Stimulated activated CD8-positive, alpha-beta memory T cell treated with anti-CD3 and anti-CD28 coated beads, Interleukin-15, amount 100 ng/mL, for 4 hours (primary cell): ENCODE measurements at regions not wholly inside any gene's neighbourhood (a gene's known extent, or its start where the extent isn't known, plus 50 kb on each side); places are given as distances from the start of the nearest gene placed in this dataset.

Experiments
- DNase-seq, 2 donors: peaks; one replicate each; pipeline ENCODE4 v3.0.0-alpha.2; 2020; ENCODE audit warnings: low read depth in 2 of 2

DNA sequence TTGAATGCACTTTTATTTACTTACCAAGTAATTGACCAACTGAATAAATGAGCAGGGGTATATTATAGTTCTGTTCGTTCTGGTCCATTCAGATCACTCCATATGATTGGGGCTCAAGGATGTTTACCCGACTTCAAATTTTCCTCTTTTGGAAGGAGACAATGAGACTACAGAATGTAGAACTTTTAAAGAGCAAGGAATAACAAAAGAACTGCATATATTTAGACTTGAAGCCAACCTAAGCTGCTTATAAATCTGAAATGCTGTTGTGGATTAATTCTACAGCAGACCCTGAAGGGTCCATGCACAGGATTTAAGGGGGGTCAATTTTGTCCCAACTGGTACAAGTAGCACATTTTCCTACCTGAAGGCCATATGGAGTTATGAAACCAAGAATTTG lies 610.8 kb downstream of the RAB28 start:
- DNase-seq: no peak

DNA sequence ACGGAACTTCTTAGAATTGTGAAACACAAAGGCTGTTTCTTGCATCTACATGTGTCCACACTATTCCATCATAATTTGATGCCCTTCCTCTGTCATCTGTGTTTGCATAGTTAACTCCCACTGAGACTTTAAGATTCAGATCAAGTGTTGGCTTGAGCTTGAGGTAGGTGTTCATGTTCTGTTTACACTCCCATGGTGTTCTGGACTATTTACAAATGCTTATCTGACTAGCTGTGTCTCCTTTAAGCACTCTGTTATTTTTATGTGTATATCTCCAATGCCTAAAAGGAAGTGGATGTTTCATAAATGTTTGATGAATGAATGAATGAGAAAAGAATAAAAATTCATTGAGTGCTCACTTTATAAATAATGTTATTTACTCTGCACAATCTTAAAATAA lies 622.7 kb downstream of the RAB28 start:
- DNase-seq: no peak

- no peak for DNase-seq
Observed at GRCh38 chr4:12852338-12853307, 631.5 kb downstream of the RAB28 start.

DNA sequence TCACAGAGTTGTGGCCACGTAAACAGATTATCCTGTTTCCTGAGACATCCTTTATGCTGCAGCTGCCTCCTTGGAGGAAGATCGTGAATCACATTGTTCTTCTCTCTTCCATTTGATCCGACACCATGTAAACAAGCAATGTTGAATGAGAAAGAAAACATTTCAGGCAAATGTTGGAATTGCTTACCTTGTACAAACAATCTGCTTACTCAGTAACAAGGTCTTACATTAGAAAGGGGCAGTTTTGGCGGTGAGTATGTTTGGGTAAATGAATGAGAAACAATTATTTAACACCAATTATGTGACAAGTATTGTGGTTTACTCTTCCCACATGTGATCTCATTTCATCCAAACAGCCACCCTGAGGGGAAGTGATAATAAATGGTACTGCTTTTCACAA lies 637.8 kb downstream of the RAB28 start:
- no peak for DNase-seq

GRCh38 chr4:12844141-12844540 lies 640.0 kb downstream of the RAB28 start:
- no peak for DNase-seq

DNA sequence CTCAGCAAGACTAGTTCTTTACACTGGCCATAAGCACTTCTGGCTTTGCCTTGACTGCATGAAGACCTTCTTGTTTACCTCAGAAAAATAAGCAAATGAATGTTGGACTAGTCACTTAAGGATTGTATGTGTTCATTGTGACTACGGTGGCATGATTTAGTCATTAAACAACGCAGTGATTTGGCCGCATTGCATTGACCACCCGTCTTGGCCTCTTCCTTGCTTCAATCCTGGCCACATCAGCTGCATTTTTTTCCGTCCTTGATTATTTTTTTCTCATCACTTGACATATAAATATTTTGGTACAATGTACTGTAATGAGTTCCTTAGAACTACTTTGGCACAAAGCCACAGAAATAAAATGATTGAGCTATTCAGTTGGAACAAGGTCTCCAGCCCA lies 656.2 kb downstream of the RAB28 start:
- DNase-seq: no peak

- DNase-seq: no peak
Observed at GRCh38 chr4:12791536-12791935, 692.6 kb downstream of the RAB28 start.

- DNase-seq: no peak
Observed at GRCh38 chr4:12787261-12787660, 696.9 kb downstream of the RAB28 start.

- DNase-seq: no peak
Observed at GRCh38 chr4:12778706-12779105, 705.4 kb downstream of the RAB28 start.

DNA sequence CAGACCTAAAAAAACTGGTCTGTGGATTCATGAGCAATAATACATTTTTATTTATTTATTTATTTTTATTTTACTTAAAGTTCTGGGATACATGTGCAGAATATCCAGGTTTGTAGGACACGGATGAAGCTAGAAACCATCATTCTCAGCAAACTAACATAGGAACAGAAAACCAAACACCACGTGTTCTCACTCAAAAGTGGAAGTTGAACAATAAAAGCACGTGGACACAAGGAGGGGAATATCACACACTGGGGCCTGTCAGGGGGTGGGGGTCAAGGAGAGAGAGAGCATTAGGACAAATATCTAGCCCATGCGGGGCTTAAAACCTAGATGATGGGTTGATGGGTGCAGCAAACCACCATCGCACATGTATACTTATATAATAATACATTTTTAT lies 705.9 kb downstream of the RAB28 start:
- DNase-seq: no peak

DNA sequence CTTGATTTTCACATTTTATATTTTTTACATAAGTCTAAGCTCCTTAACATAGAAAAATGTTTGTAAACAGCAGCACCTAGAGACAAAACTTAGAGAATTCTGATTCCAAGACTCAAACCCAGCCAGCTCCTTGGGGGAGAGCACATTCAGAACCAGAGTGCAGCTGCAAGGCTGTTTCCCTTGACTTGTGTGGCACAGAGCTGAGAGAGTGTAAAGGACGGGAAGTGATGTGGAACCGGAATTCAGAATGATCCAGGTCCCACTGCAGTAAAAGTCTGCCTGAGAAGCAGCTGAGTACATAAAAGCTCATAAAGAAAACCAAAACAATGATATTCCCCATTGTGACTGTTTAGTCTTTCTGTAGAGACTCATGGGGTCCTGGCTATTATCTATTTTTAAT lies 713.8 kb downstream of the RAB28 start:
- DNase-seq: no peak

GRCh38 chr4:12761694-12762093 lies 722.4 kb downstream of the RAB28 start:
- DNase-seq: no peak

GRCh38 chr4:12747154-12747553 lies 737.0 kb downstream of the RAB28 start:
- no peak for DNase-seq

DNA sequence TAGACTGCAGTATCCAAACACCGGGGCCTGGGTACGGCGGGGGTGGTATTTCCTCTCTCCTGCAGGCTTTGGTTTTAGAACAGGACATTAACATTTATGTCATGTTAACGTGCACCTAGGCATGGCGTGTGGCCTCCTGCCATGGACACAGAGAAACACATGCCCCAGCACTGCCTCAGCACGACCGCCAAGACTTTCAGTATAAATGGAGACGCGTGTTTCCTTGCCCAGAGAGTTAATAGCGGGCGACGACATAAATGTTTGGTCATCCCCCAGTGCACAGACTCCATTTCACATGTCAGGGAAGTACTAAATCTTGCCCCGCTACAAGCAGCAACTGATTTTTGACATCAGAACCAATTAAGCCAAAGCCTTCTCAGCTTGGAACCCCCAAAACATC lies 737.9 kb downstream of the RAB28 start:
- DNase-seq: no peak

DNA sequence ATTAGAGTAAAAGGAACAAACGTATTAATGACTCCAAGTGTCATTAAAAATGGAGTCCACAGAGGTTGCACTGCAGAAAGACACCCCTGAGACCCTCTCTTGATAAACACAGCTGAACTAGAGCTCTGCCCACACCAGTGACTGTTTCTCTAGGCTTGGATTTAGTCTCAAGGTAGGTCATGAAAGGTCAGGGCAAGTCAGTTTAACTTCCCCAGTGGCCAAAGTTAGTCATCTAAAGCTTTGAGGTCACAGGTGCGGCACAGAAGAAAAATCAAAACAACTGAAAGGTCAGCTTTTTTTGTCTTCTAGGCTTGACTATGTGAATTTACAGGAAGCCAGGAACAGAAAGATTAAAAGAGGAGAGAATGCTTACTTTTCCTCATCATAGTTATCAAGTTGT lies 749.6 kb downstream of the RAB28 start:
- DNase-seq: no peak

DNA sequence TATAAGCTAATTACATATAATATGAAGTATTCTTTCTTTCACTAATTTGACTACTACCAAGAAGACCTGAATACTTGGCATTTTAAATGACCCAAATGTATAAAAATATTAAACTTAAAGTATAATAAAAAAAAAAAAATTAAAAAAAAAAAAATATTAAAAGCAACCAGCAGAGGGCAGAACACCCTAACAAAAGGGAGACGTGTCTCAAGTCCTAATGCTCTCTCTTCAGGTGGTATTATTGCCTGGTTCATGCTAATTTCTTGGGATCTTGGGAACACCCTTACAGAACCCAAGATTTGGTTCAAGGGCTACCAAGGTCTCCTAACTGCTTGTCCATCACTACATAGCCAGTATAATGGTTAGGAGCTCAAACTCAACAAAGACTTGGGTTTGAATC lies 754.8 kb downstream of the RAB28 start:
- no peak for DNase-seq

DNA sequence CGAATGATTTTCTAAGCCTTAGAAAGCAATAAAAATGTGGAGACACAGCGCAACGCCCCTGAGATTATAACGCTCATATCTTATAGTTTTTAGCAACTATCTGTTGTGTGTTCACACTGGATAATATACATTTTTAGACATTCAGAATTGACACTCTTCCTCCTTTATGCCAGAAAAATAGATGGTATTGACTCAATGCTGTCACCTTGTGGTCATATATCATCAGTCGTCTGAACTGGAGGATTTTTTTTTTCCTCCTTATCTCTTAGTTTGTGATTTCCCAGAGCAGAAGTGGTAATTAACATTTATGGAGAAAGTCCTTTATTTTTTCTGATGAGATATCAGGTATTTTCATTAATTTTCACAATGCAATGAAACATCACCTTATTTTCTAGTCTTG lies 759.6 kb downstream of the RAB28 start:
- DNase-seq: no peak

- no peak for DNase-seq
Observed at GRCh38 chr4:12723849-12724447, 760.2 kb downstream of the RAB28 start.

DNA sequence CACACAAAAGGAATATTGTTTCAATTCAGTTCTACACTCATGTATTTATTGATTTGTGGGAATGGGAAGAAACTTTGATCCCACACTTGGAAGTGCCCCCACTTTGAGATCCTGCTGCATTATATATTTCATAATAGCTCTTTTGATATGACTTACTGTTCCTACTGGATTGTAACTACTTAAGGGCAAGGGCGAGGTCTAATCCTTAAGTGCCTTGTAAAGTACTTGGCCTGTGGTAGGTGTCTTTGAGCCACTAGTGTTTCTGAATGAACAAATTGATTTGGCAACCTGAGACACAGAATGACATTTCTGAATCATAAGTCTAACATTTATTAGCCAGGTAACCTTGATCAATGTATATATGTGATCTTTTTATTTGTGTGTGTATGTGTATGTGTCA lies 767.2 kb downstream of the RAB28 start:
- DNase-seq: no peak

GRCh38 chr4:12712648-12713339 lies 771.3 kb downstream of the RAB28 start:
- no peak for DNase-seq

- no peak for DNase-seq
Observed at GRCh38 chr4:12707381-12708175, 776.6 kb downstream of the RAB28 start.

DNA sequence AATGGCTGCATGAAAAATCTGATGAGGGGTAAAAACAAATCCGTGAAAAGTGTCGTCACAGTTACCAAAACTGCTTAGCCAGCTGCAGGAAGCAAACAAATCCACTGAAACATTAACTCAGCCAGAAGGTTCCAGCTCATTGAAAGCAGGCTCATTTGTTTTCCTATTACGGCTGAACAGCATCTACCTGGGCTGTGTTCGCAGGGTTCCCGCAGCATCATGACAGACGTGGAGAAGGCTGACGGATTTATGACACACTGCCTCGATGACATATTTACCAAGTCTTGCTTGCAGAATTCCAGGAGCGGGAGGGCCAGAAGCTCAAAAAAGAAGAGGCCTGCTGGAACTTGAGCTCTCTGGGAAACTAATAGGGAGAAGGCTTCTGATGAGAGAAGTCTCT lies 781.1 kb downstream of the RAB28 start:
- DNase-seq: no peak
